GM19193 (cell line): ENCODE measurements at regions not wholly inside any gene's neighbourhood (a gene's known extent, or its start where the extent isn't known, plus 50 kb on each side); places are given as distances from the start of the nearest gene placed in this dataset.

Experiments
- POLR2A ChIP-seq: IDR thresholded peaks from 4 replicates; pipeline ENCODE4 v1.6.1; 2011; ENCODE audit not compliant: insufficient read depth, insufficient read length; ENCODE audit errors: extremely low read depth

GRCh38 chr16:86393907-86394626, 116.3 kb upstream of the FOXF1 start:
- no peak for TF ChIP-seq POLR2A

- TF ChIP-seq POLR2A = no peak
Observed at GRCh38 chr16:86395477-86395876, 114.8 kb upstream of the FOXF1 start.

DNA sequence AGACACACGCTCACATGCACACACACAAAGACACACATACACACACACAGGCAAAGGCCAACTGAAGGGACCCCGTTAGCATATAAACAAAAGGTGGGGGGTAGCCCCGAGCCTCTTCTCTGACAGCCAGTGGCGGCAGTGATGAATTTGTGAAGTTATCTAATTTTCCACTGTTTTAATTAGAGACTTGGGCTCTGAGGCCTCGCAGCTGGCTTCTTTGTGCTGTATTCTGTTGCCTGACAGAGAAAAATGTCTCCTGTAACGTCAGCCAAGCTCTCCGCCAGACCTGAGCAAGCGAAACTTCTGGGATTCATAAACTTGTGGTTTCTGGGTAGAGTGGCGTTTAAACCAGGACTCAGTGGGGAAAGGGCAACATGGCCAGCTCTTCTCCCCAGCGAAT, 113.9 kb upstream of the FOXF1 start:
- TF ChIP-seq POLR2A = no peak

GRCh38 chr16:86396901-86397311, 113.4 kb upstream of the FOXF1 start:
- no peak for TF ChIP-seq POLR2A

DNA sequence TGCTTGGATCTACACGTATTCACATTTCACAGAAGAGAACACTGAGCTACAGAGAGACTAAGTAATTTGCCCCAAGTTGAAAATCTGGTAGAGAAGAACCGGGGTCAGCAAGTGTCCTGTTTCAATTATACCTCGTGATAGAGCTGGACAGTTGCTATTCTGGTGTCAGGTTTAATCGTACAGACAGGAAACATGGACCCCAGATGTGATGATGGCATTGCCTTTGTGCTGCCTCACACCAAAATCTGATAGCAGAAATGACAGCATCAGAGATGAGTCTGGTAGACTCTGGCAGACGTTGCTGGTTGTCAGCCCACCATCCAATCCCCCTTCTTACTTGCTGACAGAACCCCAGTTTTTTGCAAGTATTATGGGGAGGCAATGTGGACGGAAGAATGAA, 112.1 kb upstream of the FOXF1 start:
- no peak for TF ChIP-seq POLR2A

DNA sequence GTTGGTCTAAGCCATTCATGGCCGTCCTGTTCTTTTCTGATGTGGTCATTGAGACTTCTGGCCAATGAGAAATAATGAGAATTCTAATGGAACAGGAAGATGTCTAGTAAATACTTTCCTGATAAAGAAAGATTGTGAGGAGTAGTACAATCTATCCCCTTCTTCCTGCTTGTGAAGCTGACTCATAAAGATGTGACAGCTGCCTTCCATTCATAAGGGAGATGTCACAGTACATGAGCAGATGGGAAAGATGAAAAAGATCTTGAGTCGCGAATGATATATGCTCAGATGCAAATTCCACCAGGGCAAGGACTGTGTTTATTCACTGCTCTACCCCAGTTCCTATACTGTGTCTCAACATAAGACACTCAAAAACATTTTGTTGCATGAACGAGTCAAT, 111.7 kb upstream of the FOXF1 start:
- TF ChIP-seq POLR2A = no peak

GRCh38 chr16:86401126-86401525, 109.2 kb upstream of the FOXF1 start:
- no peak for TF ChIP-seq POLR2A

DNA sequence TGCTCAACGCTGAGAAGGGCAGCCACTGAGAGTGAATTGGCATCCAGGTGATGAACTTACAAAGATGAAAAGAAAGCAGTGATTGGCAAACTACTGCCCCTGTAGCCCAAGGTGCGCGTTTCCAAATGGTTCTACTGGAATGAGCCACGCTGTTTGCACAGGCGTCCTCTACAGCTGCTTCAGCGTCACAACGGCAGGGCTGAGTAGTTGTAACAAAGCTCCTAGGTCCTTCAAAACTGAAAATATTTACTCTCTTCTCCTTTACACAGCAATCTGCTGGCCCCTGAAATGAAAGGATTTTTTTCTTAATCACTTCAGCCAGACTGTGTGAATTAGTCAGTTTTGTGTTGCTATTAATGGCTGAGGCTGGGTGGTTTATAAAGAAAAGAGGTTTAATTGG, 107.2 kb upstream of the FOXF1 start:
- no peak for TF ChIP-seq POLR2A

GRCh38 chr16:86403541-86404163, 106.7 kb upstream of the FOXF1 start:
- no peak for TF ChIP-seq POLR2A

- no peak for TF ChIP-seq POLR2A
Observed at GRCh38 chr16:86404678-86405077, 105.6 kb upstream of the FOXF1 start.

DNA sequence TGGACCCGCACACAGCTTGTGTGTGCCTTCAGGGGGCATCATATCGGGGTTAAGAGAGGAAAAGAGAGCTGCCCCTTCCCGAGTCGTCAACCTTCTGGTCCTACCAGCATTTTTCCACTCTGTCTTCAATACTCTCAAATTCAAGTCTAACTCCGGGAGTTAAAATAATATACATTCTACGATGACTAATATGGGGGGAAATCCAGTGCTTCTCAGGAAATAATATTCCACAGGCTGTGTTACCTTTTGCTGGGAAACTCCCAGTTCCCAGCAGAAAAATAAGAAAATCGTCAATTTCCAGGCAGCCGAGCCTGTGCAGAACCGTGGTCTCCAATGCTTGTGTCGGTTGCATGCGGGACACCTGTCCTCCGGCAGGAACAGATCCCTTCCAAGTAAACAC, 105.0 kb upstream of the FOXF1 start:
- no peak for TF ChIP-seq POLR2A

DNA sequence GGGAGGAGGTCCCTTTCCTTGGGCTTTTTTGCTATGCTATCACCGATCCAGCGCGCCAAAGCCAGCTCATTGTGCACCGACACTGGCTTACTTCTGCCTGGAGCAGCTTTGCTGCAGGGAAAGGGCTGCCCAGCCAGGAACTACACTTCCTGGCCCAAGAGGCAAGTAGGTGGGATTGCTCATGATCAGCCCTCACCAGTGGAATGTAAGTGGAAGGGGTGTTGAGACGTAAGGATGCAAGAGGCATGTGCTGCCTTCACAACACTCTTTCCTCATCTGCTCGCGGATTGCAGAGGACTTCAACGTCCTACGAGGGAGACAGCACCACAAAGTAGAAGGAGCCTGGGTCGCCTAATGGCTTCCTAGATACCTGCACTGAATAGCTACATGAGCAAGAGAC, 104.3 kb upstream of the FOXF1 start:
- no peak for TF ChIP-seq POLR2A

DNA sequence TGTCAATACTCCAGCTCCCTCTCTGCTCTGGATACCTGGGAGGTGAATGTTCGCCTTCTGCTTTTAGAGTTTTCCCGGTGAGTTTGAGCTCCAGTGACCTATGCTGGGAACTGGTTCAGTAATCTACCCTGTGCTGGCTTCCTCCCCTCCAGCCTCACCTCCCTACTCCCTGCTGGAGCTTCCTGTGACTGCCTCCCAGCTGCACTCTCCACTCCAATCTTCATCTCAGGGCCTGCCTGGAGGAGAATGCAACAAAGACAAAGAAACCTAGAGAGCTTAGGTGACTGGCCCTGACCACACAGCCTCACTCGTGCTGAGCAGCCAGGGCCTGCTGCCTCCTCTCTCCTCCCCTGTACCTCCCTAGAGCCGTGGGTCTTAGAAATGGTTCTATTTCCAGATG, 101.6 kb upstream of the FOXF1 start:
- no peak for TF ChIP-seq POLR2A

DNA sequence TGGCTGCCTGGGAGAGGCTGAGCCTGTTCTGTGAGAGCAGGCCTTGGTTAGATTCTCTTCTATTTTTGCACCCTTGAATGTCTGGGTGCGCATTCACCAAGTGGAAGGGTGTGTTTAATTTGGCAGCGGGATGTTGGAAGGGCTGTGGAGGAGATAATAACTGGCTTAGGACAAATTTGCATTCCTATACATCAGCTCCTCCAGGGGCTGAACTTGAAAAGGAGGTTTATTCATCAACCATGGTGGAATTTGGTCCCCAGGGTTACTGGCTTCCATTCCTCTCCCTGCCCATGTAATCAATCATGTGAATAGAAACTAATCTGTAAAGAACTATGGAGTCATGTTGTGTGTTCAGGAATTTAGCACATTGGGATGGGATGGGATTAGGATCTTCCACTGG, 100.2 kb upstream of the FOXF1 start:
- TF ChIP-seq POLR2A = no peak

GRCh38 chr16:86410529-86410928, 99.8 kb upstream of the FOXF1 start:
- TF ChIP-seq POLR2A = no peak

- TF ChIP-seq POLR2A = no peak
Observed at GRCh38 chr16:86411897-86412296, 98.4 kb upstream of the FOXF1 start.
